Sigmoid colon (tissue), 6 donors: ENCODE measurements at regions not wholly inside any gene's neighbourhood (a gene's known extent, or its start where the extent isn't known, plus 50 kb on each side); places are given as distances from the start of the nearest gene placed in this dataset.
"Not testable (repeated sequence)": the region's sequence is repeated elsewhere in the genome, so short reads cannot be mapped to it uniquely, and the experiment has no call there.

ENCODE experiments used
- DNase-seq: peaks from one replicate; pipeline ENCODE4 v3.0.0-alpha.2; 2019
- H3K27ac ChIP-seq, 4 donors: fragments of 200-600 bp; sonication (generic); one replicate each; pipeline ENCODE4 v1.5.1; 2016 to 2019; ENCODE audit warnings: mild to moderate bottlenecking in 1 of 4
- H3K27me3 ChIP-seq, 3 donors: fragments of 200-600 bp; sonication (generic); one replicate each; pipeline ENCODE4 v1.5.1; 2019; ENCODE audit warnings: mild to moderate bottlenecking in 1 of 3
- H3K36me3 ChIP-seq, 4 donors: fragments of 200-600 bp; sonication (generic); one replicate each; pipeline ENCODE4 v1.5.1; 2016 to 2019
- H3K4me1 ChIP-seq, 4 donors: fragments of 200-600 bp; sonication (generic); one replicate each; pipeline ENCODE4 v1.5.1; 2017 to 2019
- H3K4me3 ChIP-seq, 4 donors: fragments of 200-600 bp; sonication (generic); one replicate each; pipeline ENCODE4 v1.5.1; 2017 to 2019; ENCODE audit warnings: mild to moderate bottlenecking in 2 of 4, moderate library complexity in 1 of 4
- H3K9me3 ChIP-seq, 4 donors: fragments of 200-600 bp in 3 of 4; sonication (generic) in 3 of 4; one replicate each; pipeline versions ENCODE4 v1.5.1 to v1.6.1; 2013 to 2019
- CTCF ChIP-seq, 4 experiments: fragments of 450-650 bp in 3 of 4; fragments of 200-600 bp in 1 of 4; IDR thresholded peaks; one replicate each; pipeline ENCODE4 v1.5.1; 2016 to 2019; ENCODE audit warnings: antibody characterized with exemption in 4 of 4, mild to moderate bottlenecking in 3 of 4, moderate library complexity in 2 of 4
- EP300 ChIP-seq, 4 donors: sonication (generic); formaldehyde crosslinking; IDR thresholded peaks; one replicate each; pipeline ENCODE4 v1.6.1; 2017; ENCODE audit warnings: antibody characterized with exemption in 4 of 4
- POLR2A ChIP-seq, 2 donors: fragments of 450-650 bp; IDR thresholded peaks; one replicate each; pipeline ENCODE4 v1.6.1; 2016; ENCODE audit warnings: antibody characterized with exemption in 2 of 2, mild to moderate bottlenecking in 2 of 2, moderate library complexity in 2 of 2
- POLR2AphosphoS5 ChIP-seq, 4 donors: sonication (generic); formaldehyde crosslinking; IDR thresholded peaks; one replicate each; pipeline ENCODE4 v1.6.1; 2017; ENCODE audit warnings: antibody characterized with exemption in 4 of 4
- WGBS, 2 donors: extraction: QIAGEN DNeasy Blood & Tissue Kit; methylation state at CpG; one replicate each; pipeline ENCODE4 v1.1.7; 2013; 5-methylcytosine and 5-hydroxymethylcytosine counted together
- intact Hi-C: fragments of 100-400 bp; cut with DNase I; formaldehyde crosslinking; loops from one replicate; pipeline ENCODE4 v1.15.1; 2023
- donor health status: healthy with polysubstance abuse.
- donor health status: healthy.

- Histone ChIP-seq H3K4me3 (no peak overlapping the region), H3K9me3 (no peaks in the 10 kb centered on the region), H3K27me3 (no peaks in the 10 kb centered on the region), H3K27ac (peak overlapping the region in 1 of 4 donors; percentile 57), H3K36me3 (no peaks in the 10 kb centered on the region), H3K4me1 (peaks cover 0 to 32% (median 24%) of the 10 kb centered on the region in 4 donors)
- no peak for DNase-seq
- TF ChIP-seq POLR2AphosphoS5 (IDR thresholded peaks at IDR 0.05) = no peak
- no peak for TF ChIP-seq CTCF (IDR thresholded peaks at IDR 0.05)
- no peak for TF ChIP-seq POLR2A (IDR thresholded peaks at IDR 0.05)
- no peak for TF ChIP-seq EP300 (IDR thresholded peaks at IDR 0.05)
- intact Hi-C loops = no loop called here
Observed at GRCh38 chr3:27559381-27559780, 75.2 kb upstream of the SLC4A7 start.

- Histone ChIP-seq H3K4me1 (peaks cover 0 to 38% (median 28%) of the 10 kb centered on the region in 4 donors), H3K27me3 (no peaks in the 10 kb centered on the region), H3K9me3 (no peaks in the 10 kb centered on the region), H3K36me3 (no peaks in the 10 kb centered on the region), H3K27ac (peak overlapping the region; percentile 55 to 73 (median 58)), H3K4me3 (no peak overlapping the region)
- intact Hi-C loops = no loop called here
- 90 to 95% methylated on average over 2 of the region's 2 CpGs for WGBS, 2 donors
- DNase-seq = no peak
- TF ChIP-seq EP300 (IDR thresholded peaks at IDR 0.05) (no peak), CTCF (IDR thresholded peaks at IDR 0.05) (no peak), POLR2A (IDR thresholded peaks at IDR 0.05) (no peak), POLR2AphosphoS5 (IDR thresholded peaks at IDR 0.05) (no peak)
Observed at GRCh38 chr3:27557411-27557810, 73.2 kb upstream of the SLC4A7 start.

GRCh38 chr3:27556887-27557286 is 72.7 kb upstream of the SLC4A7 start:
- DNase-seq = no peak
- intact Hi-C loops = no loop called here
- Histone ChIP-seq H3K9me3 (no peaks in the 10 kb centered on the region), H3K4me3 (no peak overlapping the region), H3K27ac (peak overlapping the region; percentile 55 to 73 (median 58)), H3K4me1 (peaks cover 0 to 40% (median 28%) of the 10 kb centered on the region in 4 donors), H3K36me3 (no peaks in the 10 kb centered on the region), H3K27me3 (no peaks in the 10 kb centered on the region)
- no peak for TF ChIP-seq CTCF (IDR thresholded peaks at IDR 0.05)
- peak in 1 of 4 donors; percentile 41 for TF ChIP-seq POLR2AphosphoS5 (IDR thresholded peaks at IDR 0.05)
- 78 to 88% methylated on average over 4 of the region's 4 CpGs for WGBS, 2 donors

- intact Hi-C loops = no loop called here
- 66 to 68% methylated on average over 2 of the region's 2 CpGs for WGBS, 2 donors
- Histone ChIP-seq H3K27ac (peak overlapping the region in 1 of 4 donors; percentile 28), H3K9me3 (no peaks in the 10 kb centered on the region), H3K4me1 (peaks cover 0 to 33% (median 21%) of the 10 kb centered on the region in 4 donors), H3K27me3 (no peaks in the 10 kb centered on the region), H3K36me3 (no peaks in the 10 kb centered on the region), H3K4me3 (no peak overlapping the region)
- DNase-seq = no peak
- no peak for TF ChIP-seq CTCF (IDR thresholded peaks at IDR 0.05)
- TF ChIP-seq POLR2AphosphoS5 (IDR thresholded peaks at IDR 0.05) = no peak
- TF ChIP-seq EP300 (IDR thresholded peaks at IDR 0.05) = no peak
Observed at GRCh38 chr3:27554706-27555105, 70.5 kb upstream of the SLC4A7 start.

GRCh38 chr3:27553886-27554540 is 69.8 kb upstream of the SLC4A7 start:
- no peaks in the 10 kb centered on the region for H3K27me3 ChIP-seq
- no peaks in the 10 kb centered on the region for H3K36me3 ChIP-seq
- peak overlapping the region in 1 of 4 donors; percentile 28 for H3K27ac ChIP-seq
- no peak for DNase-seq
- WGBS, 2 donors = 87 to 90% methylated on average over 2 of the region's 2 CpGs
- H3K9me3 ChIP-seq = no peaks in the 10 kb centered on the region
- intact Hi-C loops = no loop called here
- TF ChIP-seq EP300 (IDR thresholded peaks at IDR 0.05) (no peak), POLR2AphosphoS5 (IDR thresholded peaks at IDR 0.05) (no peak), POLR2A (IDR thresholded peaks at IDR 0.05) (no peak), CTCF (IDR thresholded peaks at IDR 0.05) (no peak)
- H3K4me3 ChIP-seq = no peak overlapping the region
- H3K4me1 ChIP-seq = peaks cover 0 to 26% (median 17%) of the 10 kb centered on the region in 4 donors

GRCh38 chr3:27552708-27553107 is 68.5 kb upstream of the SLC4A7 start:
- 86 to 95% methylated on average over 5 of the region's 5 CpGs for WGBS, 2 donors
- H3K9me3 ChIP-seq, intact Hi-C loops, H3K36me3 ChIP-seq, H3K27me3 ChIP-seq, H3K4me3 ChIP-seq, DNase-seq: not testable (repeated sequence)
- peaks cover 0 to 22% (median 15%) of the 10 kb centered on the region in 4 donors for H3K4me1 ChIP-seq
- peak overlapping the region in 1 of 4 donors; percentile 25 for H3K27ac ChIP-seq

- WGBS, 2 donors = 90 to 93% methylated on average over 4 of the region's 4 CpGs
- H3K27ac ChIP-seq, H3K36me3 ChIP-seq, H3K27me3 ChIP-seq, H3K9me3 ChIP-seq, intact Hi-C loops, DNase-seq, H3K4me3 ChIP-seq: not testable (repeated sequence)
- peaks cover 0 to 12% (median 4%) of the 10 kb centered on the region in 4 donors for H3K4me1 ChIP-seq
Observed at GRCh38 chr3:27551413-27551812, 67.2 kb upstream of the SLC4A7 start.
